A549 (cell line): ENCODE measurements at regions not wholly inside any gene's neighbourhood (a gene's known extent, or its start where the extent isn't known, plus 50 kb on each side); places are given as distances from the start of the nearest gene placed in this dataset.

Experiments
- ATAC-seq, 2 experiments: fragments of 200-7000 bp in 1 of 2; fragments of >200 bp in 1 of 2; cut with Nextera tagmentation in 1 of 2; cut with Tn5 transposase in 1 of 2; 3 replicates each; pipeline versions ENCODE4 v1.8.0 to v1.9.1; 2018 to 2020; ENCODE audit warnings: mild to moderate bottlenecking in 1 of 2, moderate library complexity in 1 of 2
- CTCF ChIA-PET: fragments of 300-600 bp; sonication (Branson Sonifier 250); formaldehyde crosslinking; extraction: SDS; loops from one replicate; lab custom pipeline; 2021; ENCODE audit warnings: antibody characterized with exemption, inconsistent platforms; lab: Yijun Ruan, JAX
- POLR2A ChIA-PET: fragments of 350-600 bp; formaldehyde crosslinking; extraction: SDS; loops from one replicate; lab custom pipeline; 2021; ENCODE audit warnings: antibody characterized with exemption, inconsistent platforms; lab: Yijun Ruan, JAX
- DNase-seq, 2 experiments: peaks; one replicate each; pipeline versions ENCODE4 v3.0.0 to v3.0.0-alpha.2; 2011 to 2016; ENCODE audit warnings: low read depth in 1 of 2, low spot score in 1 of 2
- FAIRE-seq: peaks from 2 replicates; lab custom pipeline; 2011; peaks lifted over from hg19 to GRCh38; lab: Jason Lieb, UNC
- H3K27ac ChIP-seq, 2 experiments: fragments of >200 bp; sonication (Bioruptor Twin); formaldehyde crosslinking; 3 replicates each; pipeline ENCODE4 v1.5.1; 2016 to 2017
- H3K4me1 ChIP-seq: fragments of >200 bp; sonication (Bioruptor Twin); formaldehyde crosslinking; 3 replicates; pipeline ENCODE4 v1.6.1; 2016
- H3K4me2 ChIP-seq: fragments of >200 bp; sonication (Bioruptor Twin); formaldehyde crosslinking; 3 replicates; pipeline ENCODE4 v1.6.1; 2016
- H3K4me3 ChIP-seq: fragments of >200 bp; sonication (Bioruptor Twin); formaldehyde crosslinking; 3 replicates; pipeline ENCODE4 v1.5.1; 2016
- H3K9me3 ChIP-seq: fragments of >200 bp; sonication (Bioruptor Twin); formaldehyde crosslinking; 3 replicates; pipeline ENCODE4 v1.6.1; 2016
- BHLHE40 ChIP-seq: IDR thresholded peaks from 2 replicates; pipeline ENCODE4 v1.6.1; 2012; ENCODE audit warnings: low read depth, low read length, inconsistent platforms
- CBX2 ChIP-seq: fragments of 200-600 bp; sonication (generic); IDR thresholded peaks from 2 replicates; pipeline ENCODE4 v1.6.1; 2016; ENCODE audit warnings: low read depth, mild to moderate bottlenecking, borderline replicate concordance
- CHD2 ChIP-seq: fragments of 150-350 bp; IDR thresholded peaks from 2 replicates; pipeline ENCODE4 v1.6.1; 2014; ENCODE audit warnings: low read length; ENCODE audit not compliant: partially characterized antibody
- EHF ChIP-seq: fragments of 250-450 bp; sonication (Bioruptor Pico); IDR thresholded peaks from 2 replicates; pipeline ENCODE4 v1.5.0; 2020; ENCODE audit warnings: mild to moderate bottlenecking
- EHMT2 ChIP-seq: fragments of 200-600 bp; sonication (generic); IDR thresholded peaks from 2 replicates; pipeline ENCODE4 v1.6.1; 2016; ENCODE audit warnings: antibody characterized with exemption, low read depth, mild to moderate bottlenecking, moderate library complexity
- FOXS1 ChIP-seq: fragments of 250-450 bp; sonication (Bioruptor Pico); IDR thresholded peaks from 2 replicates; pipeline ENCODE4 v1.5.0; 2020; ENCODE audit warnings: mild to moderate bottlenecking, moderate library complexity
- HEYL ChIP-seq: fragments of 250-450 bp; sonication (Bioruptor Pico); IDR thresholded peaks from 2 replicates; pipeline ENCODE4 v1.8.0; 2021; ENCODE audit warnings: mild to moderate bottlenecking, moderate library complexity
- HOXB13 ChIP-seq: fragments of 250-450 bp; sonication (Bioruptor Pico); IDR thresholded peaks from 2 replicates; pipeline ENCODE4 v1.5.0; 2020; ENCODE audit warnings: low read depth, mild to moderate bottlenecking, moderate library complexity
- JUNB ChIP-seq: fragments of >200 bp; sonication (Bioruptor Twin); formaldehyde crosslinking; IDR thresholded peaks from 2 replicates; pipeline ENCODE4 v1.6.1; 2016
- KDM5A ChIP-seq: fragments of 200-600 bp; sonication (generic); IDR thresholded peaks from 2 replicates; pipeline ENCODE4 v1.6.1; 2016; ENCODE audit warnings: antibody characterized with exemption, mild to moderate bottlenecking
- NPAS2 ChIP-seq: fragments of 250-450 bp; sonication (Bioruptor Pico); IDR thresholded peaks from 2 replicates; pipeline ENCODE4 v1.8.0; 2022; ENCODE audit warnings: mild to moderate bottlenecking, moderate library complexity, borderline replicate concordance
- NR3C1 ChIP-seq: fragments of >200 bp; sonication (Bioruptor Twin); formaldehyde crosslinking; IDR thresholded peaks from 3 replicates; pipeline ENCODE4 v1.6.1; 2017
- POLR2A ChIP-seq: IDR thresholded peaks from 2 replicates; pipeline ENCODE4 v1.6.1; 2012; ENCODE audit warnings: mild to moderate bottlenecking, low read length
- RAD21 ChIP-seq, 2 experiments: fragments of >200 bp in 1 of 2; sonication (Bioruptor Twin) in 1 of 2; formaldehyde crosslinking in 1 of 2; IDR thresholded peaks in 1 of 2; conservative IDR thresholded peaks in 1 of 2; 2 replicates in 1 of 2; 3 replicates in 1 of 2; pipeline ENCODE4 v1.6.1; 2012 to 2018; ENCODE audit warnings: inconsistent platforms in 1 of 2
- RARB ChIP-seq: fragments of 250-450 bp; sonication (Bioruptor Pico); IDR thresholded peaks from 2 replicates; pipeline ENCODE4 v1.8.0; 2021; ENCODE audit warnings: mild to moderate bottlenecking, moderate library complexity
- RFX5 ChIP-seq: fragments of 450-650 bp; IDR thresholded peaks from 2 replicates; pipeline ENCODE4 v1.7.1; 2014; ENCODE audit warnings: antibody characterized with exemption, mild to moderate bottlenecking, moderate library complexity
- SMC3 ChIP-seq: fragments of >200 bp; sonication (Bioruptor Twin); formaldehyde crosslinking; IDR thresholded peaks from 3 replicates; pipeline ENCODE4 v1.6.1; 2018; ENCODE audit warnings: inconsistent platforms
- ZNF302 ChIP-seq: fragments of 250-450 bp; sonication (Bioruptor Pico); IDR thresholded peaks from 2 replicates; pipeline ENCODE4 v1.9.0; 2021; ENCODE audit warnings: inconsistent platforms, mild to moderate bottlenecking, moderate library complexity
- ZSCAN20 ChIP-seq: fragments of 250-450 bp; sonication (Bioruptor Pico); IDR thresholded peaks from 2 replicates; pipeline ENCODE4 v1.8.0; 2022; ENCODE audit warnings: mild to moderate bottlenecking, moderate library complexity
- WGBS: methylation state at CpG from one replicate; pipeline ENCODE4 v1.1.6; 2017; ENCODE audit errors: missing lambda C conversion rate; 5-methylcytosine and 5-hydroxymethylcytosine counted together
- TF ChIP-seq, protein P1 (sequence below): fragments of >200 bp; sonication (Bioruptor Twin); formaldehyde crosslinking; IDR thresholded peaks from 3 replicates; pipeline ENCODE4 v1.5.1; 2016
- TF ChIP-seq, protein P2 (sequence below): fragments of 450-650 bp; IDR thresholded peaks from 2 replicates; pipeline ENCODE4 v1.6.1; 2014; ENCODE audit warnings: antibody characterized with exemption
- TF ChIP-seq, protein P3 (sequence below): fragments of 250-450 bp; sonication (Bioruptor Pico); IDR thresholded peaks from 2 replicates; pipeline ENCODE4 v1.5.0; 2020; ENCODE audit warnings: low read depth, mild to moderate bottlenecking, moderate library complexity
- TF ChIP-seq, protein P4 (sequence below): IDR thresholded peaks from 2 replicates; pipeline ENCODE4 v1.6.1; 2012

DNA sequence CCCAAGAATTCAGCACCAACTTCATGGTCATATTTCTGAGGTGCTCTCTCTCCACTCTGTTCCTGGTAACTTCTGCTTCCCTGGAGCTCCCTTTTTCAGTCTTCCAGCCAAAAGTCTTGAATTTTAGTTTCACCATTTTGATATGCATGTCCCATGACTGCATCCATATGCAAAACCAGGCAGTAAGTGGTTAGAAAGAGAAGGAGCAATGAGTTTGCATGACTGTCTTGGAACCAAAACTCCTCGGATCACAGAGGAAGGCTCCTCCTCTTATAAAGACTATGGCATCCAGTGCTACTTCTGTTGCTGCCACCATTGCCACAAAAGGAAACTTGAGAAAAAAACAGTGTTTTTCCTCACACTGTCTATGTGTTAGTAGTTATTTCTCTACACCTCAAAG is 269.1 kb upstream of the GLI3 start:
- no peak for FAIRE-seq

DNA sequence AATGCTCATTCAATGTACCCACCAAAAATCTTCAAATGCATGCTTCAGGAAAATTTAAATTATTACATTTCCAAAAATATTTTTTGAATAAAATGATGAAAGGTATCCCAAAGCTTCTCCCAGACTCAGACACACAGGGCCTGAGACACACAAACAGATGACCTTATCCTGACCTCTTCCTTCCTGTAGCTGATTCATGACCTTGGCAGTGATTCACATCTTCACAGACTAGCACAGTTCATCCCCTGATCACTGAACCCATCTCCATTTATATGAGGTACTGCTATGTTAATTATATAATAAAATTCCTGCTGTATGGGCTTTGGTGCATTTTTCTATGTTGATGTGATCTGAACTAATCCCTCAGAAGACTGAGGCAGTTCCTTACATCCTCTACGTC is 265.0 kb upstream of the GLI3 start:
- CTCF ChIA-PET: interaction anchor here (0.5 kb wide), 1 partner anchor 140 kb away, joined by 3 read pairs; no protein-coding TSS in a partner anchor
- no peak for FAIRE-seq
- H3K27ac ChIP-seq: no peak overlapping the region
- no peaks in the 10 kb centered on the region for H3K9me3 ChIP-seq
- H3K4me2 ChIP-seq: no peak overlapping the region
- H3K4me3 ChIP-seq: no peak overlapping the region
- TF ChIP-seq, protein P1, sequence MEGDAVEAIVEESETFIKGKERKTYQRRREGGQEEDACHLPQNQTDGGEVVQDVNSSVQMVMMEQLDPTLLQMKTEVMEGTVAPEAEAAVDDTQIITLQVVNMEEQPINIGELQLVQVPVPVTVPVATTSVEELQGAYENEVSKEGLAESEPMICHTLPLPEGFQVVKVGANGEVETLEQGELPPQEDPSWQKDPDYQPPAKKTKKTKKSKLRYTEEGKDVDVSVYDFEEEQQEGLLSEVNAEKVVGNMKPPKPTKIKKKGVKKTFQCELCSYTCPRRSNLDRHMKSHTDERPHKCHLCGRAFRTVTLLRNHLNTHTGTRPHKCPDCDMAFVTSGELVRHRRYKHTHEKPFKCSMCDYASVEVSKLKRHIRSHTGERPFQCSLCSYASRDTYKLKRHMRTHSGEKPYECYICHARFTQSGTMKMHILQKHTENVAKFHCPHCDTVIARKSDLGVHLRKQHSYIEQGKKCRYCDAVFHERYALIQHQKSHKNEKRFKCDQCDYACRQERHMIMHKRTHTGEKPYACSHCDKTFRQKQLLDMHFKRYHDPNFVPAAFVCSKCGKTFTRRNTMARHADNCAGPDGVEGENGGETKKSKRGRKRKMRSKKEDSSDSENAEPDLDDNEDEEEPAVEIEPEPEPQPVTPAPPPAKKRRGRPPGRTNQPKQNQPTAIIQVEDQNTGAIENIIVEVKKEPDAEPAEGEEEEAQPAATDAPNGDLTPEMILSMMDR: no peak
- TF ChIP-seq, protein P2, sequence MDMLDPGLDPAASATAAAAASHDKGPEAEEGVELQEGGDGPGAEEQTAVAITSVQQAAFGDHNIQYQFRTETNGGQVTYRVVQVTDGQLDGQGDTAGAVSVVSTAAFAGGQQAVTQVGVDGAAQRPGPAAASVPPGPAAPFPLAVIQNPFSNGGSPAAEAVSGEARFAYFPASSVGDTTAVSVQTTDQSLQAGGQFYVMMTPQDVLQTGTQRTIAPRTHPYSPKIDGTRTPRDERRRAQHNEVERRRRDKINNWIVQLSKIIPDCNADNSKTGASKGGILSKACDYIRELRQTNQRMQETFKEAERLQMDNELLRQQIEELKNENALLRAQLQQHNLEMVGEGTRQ: no peak
- TF ChIP-seq NR3C1 (no peak), ZSCAN20 (no peak), FOXS1 (no peak), HOXB13 (CRISPR knock-in tag) (no peak), RFX5 (no peak), RARB (CRISPR knock-in tag) (no peak), KDM5A (no peak), JUNB (no peak)
- WGBS: 11% methylated on average over 1 of the region's 1 CpG
- no peak for ATAC-seq
- no peaks in the 10 kb centered on the region for H3K4me1 ChIP-seq
- no peak for DNase-seq
- POLR2A ChIA-PET: no interaction called here

More for the DNA sequence above, 269.1 kb upstream of the GLI3 start:
- POLR2A ChIA-PET: no interaction called here
- 11% methylated on average over 1 of the region's 1 CpG for WGBS
- no peak for ATAC-seq
- no peak overlapping the region for H3K4me2 ChIP-seq
- H3K27ac ChIP-seq: no peak overlapping the region
- TF ChIP-seq NPAS2 (CRISPR knock-in tag) (no peak), RAD21 (conservative IDR thresholded peaks at IDR 0.05 in 1 of 2, IDR thresholded peaks at IDR 0.05 in 1 of 2) (no peak), EHMT2 (no peak), HEYL (CRISPR knock-in tag) (no peak), CBX2 (no peak), HOXB13 (CRISPR knock-in tag) (no peak), EHF (CRISPR knock-in tag) (no peak), SMC3 (no peak)
- TF ChIP-seq, protein P2: no peak
- TF ChIP-seq, protein P3, sequence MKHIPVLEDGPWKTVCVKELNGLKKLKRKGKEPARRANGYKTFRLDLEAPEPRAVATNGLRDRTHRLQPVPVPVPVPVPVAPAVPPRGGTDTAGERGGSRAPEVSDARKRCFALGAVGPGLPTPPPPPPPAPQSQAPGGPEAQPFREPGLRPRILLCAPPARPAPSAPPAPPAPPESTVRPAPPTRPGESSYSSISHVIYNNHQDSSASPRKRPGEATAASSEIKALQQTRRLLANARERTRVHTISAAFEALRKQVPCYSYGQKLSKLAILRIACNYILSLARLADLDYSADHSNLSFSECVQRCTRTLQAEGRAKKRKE (CRISPR knock-in tag): no peak
- TF ChIP-seq, protein P4, sequence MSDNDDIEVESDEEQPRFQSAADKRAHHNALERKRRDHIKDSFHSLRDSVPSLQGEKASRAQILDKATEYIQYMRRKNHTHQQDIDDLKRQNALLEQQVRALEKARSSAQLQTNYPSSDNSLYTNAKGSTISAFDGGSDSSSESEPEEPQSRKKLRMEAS: no peak
- no peaks in the 10 kb centered on the region for H3K4me1 ChIP-seq
- CTCF ChIA-PET: no interaction called here
- H3K9me3 ChIP-seq: no peaks in the 10 kb centered on the region
- DNase-seq: no peak
- H3K4me3 ChIP-seq: no peak overlapping the region

DNA sequence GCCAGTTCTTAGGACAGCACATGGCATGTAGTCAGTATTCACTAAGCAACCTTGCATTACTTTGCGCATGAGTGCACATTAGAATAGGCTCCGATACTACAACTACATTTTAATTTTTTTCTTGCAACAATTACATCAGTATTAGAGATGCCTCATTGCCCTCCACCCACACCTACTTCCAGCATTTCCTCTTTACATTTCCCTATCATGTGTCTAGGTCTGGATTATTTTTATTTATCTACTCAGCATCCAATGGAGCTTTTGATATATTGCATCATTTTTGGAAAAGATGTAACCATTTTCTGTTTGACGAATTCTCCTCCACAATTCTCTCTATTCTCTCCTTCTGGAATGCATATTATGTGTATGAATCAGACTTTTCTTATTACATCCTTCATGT is 258.2 kb upstream of the GLI3 start:
- DNase-seq: no peak
- Histone ChIP-seq H3K4me1 (no peaks in the 10 kb centered on the region), H3K4me3 (no peak overlapping the region), H3K4me2 (no peak overlapping the region), H3K9me3 (no peaks in the 10 kb centered on the region), H3K27ac (no peak overlapping the region)
- no peak for FAIRE-seq
- CTCF ChIA-PET: no interaction called here
- 63% methylated on average over 3 of the region's 3 CpGs for WGBS
- ATAC-seq: no peak
- POLR2A ChIA-PET: no interaction called here
- no peak for TF ChIP-seq ZSCAN20
- TF ChIP-seq POLR2A: no peak
- no peak for TF ChIP-seq SMC3
- TF ChIP-seq BHLHE40: no peak
- TF ChIP-seq EHMT2: no peak
- TF ChIP-seq ZNF302 (CRISPR knock-in tag): no peak
- no peak for TF ChIP-seq CHD2
- no peak for TF ChIP-seq JUNB
